ENCODE measurements at regions not wholly inside any gene's neighbourhood (a gene's known extent, or its start where the extent isn't known, plus 50 kb on each side); places are given as distances from the start of the nearest gene placed in this dataset.

- Histone ChIP-seq H3K27me3 (ENCODE audit: control insufficient read depth in 2 of 2, insufficient read depth in 2 of 2, low read length in 2 of 2) (no peaks in the 10 kb centered on the region), H3K9me3 (replicated peaks; ENCODE audit: control insufficient read depth, insufficient read depth, low read length) (no peaks in the 10 kb centered on the region), H2AFZ (ENCODE audit: low read depth, low read length) (no peak overlapping the region), H4K20me1 (replicated peaks; ENCODE audit: control insufficient read depth, extremely low read depth, insufficient read depth, low read length) (no peaks in the 10 kb centered on the region), H3K4me2 (ENCODE audit: insufficient read depth, low read length) (no peak overlapping the region), H3K36me3 (ENCODE audit: control insufficient read depth in 2 of 2, extremely low read depth in 1 of 2, insufficient read depth in 2 of 2, low read length in 2 of 2) (no peaks in the 10 kb centered on the region), H3K79me2 (ENCODE audit: control insufficient read depth, insufficient read depth, low read length) (no peaks in the 10 kb centered on the region), H3K4me1 (ENCODE audit: control insufficient read depth, extremely low read depth, insufficient read depth, low read length) (no peaks in the 10 kb centered on the region), H3K9me1 (replicated peaks; ENCODE audit: control insufficient read depth, extremely low read depth, insufficient read depth, low read length) (no peaks in the 10 kb centered on the region), H3K4me3 (replicated peaks in 1 of 3; ENCODE audit: insufficient read depth in 1 of 3, low read depth in 1 of 3, low read length in 3 of 3) (no peak overlapping the region), H3K27ac (ENCODE audit: insufficient read depth, low read depth, low read length) (no peak overlapping the region), H3K9ac (replicated peaks; ENCODE audit: extremely low read depth, insufficient read depth, low read length) (no peak overlapping the region)
- ChIA-PET POLR2A (no interaction called here), CTCF (no interaction called here)
- intact Hi-C loops (cut with micrococcal nuclease) (no loop called here), dilution Hi-C loops (cut with MboI; ENCODE audit: extremely low pct_ligation_motif_present, low sequenced_read_pairs) (no loop called here)
- DNase-seq (ENCODE audit: low read depth, low spot score) (no peak), FAIRE-seq (no peak)
- no TSS peak for BruUV-seq (replicated peaks)
- TF ChIP-seq POLR2AphosphoS5 (IDR thresholded peaks at IDR 0.05; ENCODE audit: insufficient read depth, low read depth, low read length) (no peak), EZH2 (IDR thresholded peaks at IDR 0.05; ENCODE audit: borderline replicate concordance, low read depth, low read length, severe bottlenecking) (no peak), MAX (IDR thresholded peaks at IDR 0.05; ENCODE audit: insufficient read depth, insufficient read length) (no peak), MYC (IDR thresholded peaks at IDR 0.05; ENCODE audit: low read depth, low read length) (no peak), POLR2A (IDR thresholded peaks at IDR 0.05; ENCODE audit: low read depth, low read length) (no peak), GATA2 (IDR thresholded peaks at IDR 0.05; ENCODE audit: insufficient read depth, insufficient read length, low read depth, low read length) (no peak), FOS (IDR thresholded peaks at IDR 0.05; ENCODE audit: borderline replicate concordance, insufficient read depth, low read length) (no peak), CTCF (IDR thresholded peaks at IDR 0.05; ENCODE audit: extremely low read depth in 1 of 2, insufficient read depth in 1 of 2, low read depth in 1 of 2, low read length in 2 of 2) (no peak)
Measured at GRCh38 chr12:66786531-66787308, 107.8 kb upstream of the GRIP1 start.
